ENCODE measurements at regions not wholly inside any gene's neighbourhood (a gene's known extent, or its start where the extent isn't known, plus 50 kb on each side); places are given as distances from the start of the nearest gene placed in this dataset.
A peak's percentile ranks its signal among the peaks of the same experiment; 100 is the strongest.
"Not testable (repeated sequence)": the region's sequence is repeated elsewhere in the genome, so short reads cannot be mapped to it uniquely, and the experiment has no call there.

DNA sequence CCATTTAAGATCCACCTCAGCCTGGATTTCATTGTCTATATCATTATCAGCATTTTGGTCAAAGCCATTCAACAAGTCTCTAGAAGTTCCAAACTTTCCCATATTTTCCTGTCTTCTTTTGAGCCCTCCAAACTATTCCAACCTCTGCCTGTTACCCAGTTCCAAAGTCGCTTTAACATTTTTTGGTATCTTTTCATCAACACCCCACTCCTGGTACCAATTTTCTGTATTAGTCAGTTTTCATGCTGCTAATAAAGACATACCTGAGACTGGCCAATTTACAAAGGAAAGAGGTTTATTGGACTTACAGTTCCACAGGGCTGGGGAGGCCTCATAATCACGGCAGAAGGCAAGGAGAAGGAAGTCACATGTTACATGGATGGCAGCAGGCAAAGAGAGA lies 982.9 kb downstream of the TAF11L14 start:
- DNase-seq: not testable (repeated sequence)

DNA sequence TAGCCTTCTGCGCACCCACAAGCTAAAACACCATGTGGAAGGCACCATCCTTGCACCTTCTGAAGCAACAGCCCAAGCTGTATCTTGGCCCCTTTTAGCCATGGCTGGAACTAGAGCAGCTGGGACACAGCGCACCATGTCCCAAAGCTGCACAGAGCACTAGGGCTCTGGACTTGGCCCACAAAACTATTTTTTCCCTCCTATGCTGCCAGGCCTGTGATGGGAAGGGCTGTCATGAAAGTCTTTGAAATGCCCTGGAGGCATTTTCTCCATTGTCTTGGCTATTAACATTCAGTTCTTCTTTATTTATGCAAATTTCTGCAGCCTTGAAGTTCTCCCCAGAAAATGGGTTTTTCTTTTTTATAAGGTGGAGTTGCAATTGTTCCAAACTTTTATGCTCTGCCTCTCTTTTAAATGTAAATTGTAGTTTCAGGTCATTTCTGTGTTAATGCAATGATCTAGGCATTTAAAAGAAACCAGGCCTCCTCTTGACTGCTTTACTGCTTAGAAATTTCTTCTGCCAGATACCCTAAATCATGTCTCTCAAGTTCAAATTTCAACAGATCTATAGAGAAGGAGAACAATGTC lies 996.3 kb downstream of the TAF11L14 start:
- DNase-seq: no peak

DNA sequence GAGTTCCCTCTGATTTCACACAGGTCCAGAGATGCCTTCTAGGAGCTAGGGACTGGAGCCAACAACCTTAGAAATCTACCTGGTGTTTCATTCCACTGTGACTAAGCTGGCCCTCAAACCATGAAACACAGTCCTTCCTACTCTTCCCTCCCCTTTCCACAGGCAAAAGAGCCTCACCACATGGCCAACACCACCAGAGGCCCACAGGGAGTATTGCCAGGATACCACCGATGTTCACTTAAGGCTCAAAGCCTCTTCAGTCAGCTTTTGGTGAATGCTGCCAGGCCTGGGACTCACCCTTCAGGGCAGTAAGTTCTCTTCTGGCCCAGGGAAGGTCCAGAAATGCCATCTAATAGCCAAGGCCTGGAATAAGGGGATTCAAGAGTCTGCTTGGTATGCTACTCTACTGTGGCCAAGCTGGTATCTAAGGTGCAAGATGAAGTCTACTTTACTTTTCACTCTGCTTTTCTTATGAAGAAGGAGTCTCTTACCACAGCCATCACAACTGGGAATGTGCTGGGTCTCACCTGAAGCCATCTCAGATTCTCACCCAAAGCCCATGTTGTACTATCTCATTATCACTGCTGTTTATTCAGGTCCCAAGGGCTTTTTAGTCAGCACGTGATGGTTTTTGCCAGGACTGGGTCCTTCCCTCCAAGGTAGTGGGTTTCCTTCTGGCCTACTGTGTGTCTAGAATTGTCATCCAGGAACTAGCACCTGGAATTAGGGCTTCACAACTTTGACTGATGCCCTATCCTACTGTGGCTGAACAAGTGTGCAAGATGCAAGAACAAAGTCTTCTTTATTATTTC lies 1018.4 kb downstream of the TAF11L14 start:
- DNase-seq: no peak

DNA sequence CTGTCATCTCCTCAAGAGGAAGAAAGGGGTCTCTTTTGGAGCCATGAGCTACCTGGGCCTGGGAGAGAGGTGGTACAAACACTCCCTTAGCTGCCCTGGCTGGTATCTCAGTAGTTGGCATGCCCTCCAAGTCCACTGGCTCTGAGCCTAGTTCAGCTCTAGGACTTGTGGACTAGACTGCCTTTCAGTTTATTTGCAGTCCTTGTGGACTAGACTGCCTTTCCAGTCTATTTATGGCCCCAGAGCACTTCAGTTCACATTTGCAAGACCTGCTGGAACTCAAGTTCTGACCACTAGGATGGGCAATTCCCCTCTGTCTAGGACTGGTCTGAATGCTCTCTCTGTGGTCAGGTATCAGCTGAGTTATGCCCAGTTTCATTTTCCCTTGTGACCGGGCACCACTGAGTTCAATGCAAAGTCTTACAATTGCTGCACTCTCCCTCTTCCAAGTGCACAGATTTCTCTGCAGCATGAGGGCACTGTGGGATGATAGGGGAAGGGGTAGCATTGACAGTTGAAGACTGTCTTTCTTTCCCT lies 1019.0 kb downstream of the TAF11L14 start:
- DNase-seq: no peak

- no peak for DNase-seq
These were observed 1026.3 kb downstream of the TAF11L14 start for GRCh38 chr5:18660511-18660910.

- DNase-seq: no peak
These were observed 1028.0 kb downstream of the TAF11L14 start for GRCh38 chr5:18662231-18662630.

GRCh38 chr5:18674212-18674611 lies 1040.0 kb downstream of the TAF11L14 start:
- not testable (repeated sequence) for DNase-seq

GRCh38 chr5:18675041-18675440 lies 1040.8 kb downstream of the TAF11L14 start:
- no peak for DNase-seq

DNA sequence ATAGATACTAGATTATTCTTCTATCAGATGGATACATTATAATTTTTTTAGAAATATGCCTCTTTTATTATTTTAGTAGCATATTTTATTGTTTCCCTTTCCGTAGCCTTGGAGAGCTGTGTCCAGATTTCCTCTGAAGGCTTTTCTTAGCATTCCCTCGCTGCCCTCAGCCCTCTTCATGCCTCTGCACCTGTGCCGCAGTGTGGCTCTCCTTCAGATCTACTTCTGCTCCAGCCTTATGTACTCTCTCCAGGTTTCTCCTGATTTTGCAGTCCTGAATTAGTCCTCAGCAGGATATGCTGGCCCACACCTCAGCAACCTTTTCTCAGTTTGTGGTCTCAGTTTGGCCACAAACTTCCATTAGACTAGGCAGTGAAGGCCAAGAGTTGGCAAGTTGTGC lies 1052.0 kb downstream of the TAF11L14 start:
- no peak for DNase-seq

- no peak for DNase-seq
These were observed 1053.2 kb downstream of the TAF11L14 start for GRCh38 chr5:18687429-18687828.

DNA sequence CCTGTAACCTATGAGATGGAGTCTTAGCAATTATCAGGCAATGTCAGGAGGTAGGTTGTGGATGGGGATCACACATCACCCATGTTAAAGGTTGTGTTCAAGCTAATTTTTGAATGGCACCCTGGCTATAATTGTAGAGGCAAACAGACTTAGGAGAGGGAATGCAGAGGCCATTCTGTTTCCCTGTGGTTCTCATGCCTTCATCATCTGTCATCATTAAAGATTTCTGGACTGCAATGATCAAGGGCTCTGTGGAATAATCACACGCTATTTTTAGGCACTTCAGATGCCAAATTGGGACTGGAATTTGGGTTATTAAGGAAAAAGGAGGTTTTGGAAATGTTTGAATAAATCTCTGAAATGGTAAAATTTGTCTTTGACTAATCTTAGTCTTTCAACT lies 1065.4 kb downstream of the TAF11L14 start:
- DNase-seq: no peak

DNA sequence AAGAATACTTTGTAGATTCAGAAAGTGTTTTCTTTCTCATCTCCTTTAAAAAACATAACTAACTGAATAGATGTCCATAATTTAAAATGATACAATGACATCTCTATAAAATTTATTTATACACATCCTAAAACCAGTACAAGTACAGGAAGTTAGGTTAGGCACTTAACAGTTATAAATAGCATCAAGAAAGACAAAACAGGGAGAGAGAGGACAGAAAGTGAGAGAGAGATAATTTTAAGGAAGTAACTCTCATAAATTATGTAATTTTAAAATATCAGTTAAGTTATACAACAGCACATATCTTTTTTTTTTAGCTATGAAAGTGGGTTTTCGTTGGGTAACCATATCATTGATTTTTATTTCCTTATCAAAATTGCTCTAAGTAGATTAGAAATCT lies 1068.6 kb downstream of the TAF11L14 start:
- DNase-seq: no peak

DNA sequence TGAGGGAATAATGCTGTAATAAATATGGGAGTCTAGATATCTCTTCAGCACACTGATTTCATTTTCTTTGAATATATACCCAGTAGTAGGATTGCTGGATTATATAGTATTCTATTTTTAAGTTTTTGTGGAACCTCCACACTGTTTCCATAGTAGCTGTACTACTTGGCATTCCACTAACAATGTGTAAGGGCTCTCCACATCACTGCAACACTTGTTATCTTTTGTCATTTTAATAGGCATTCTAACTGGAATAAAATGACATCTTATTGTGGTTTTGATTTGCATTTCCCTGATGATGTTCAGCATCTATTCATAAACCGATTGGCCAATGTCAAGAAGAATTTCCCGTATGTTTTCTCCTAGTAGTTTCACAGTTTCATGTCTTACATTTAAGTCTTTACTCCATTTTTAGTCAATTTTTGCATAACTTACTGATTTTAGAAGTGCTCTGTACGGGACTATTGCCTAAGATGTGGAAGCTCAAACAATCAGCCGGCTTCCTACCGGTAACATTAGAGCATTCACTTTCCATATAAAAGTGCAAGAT lies 1078.8 kb downstream of the TAF11L14 start:
- DNase-seq: no peak

DNA sequence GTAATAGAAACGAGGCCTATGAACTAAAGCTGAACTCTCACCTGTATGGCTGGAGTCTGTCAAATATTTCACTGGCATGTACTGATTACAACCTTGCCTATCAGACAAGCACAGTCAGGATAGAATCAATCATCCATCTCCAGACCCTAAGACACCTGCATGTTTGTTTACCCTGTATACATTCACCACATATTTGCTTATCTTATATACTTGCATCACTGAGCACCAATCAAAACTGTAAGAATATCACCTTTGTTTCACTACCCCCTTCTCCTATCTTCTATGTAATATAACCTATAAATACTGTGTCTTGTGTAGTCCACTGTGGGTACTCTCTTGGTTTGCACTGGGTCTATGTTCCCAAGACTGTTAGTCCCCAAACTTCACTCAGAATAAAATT lies 1085.7 kb downstream of the TAF11L14 start:
- DNase-seq: no peak

- no peak for DNase-seq
These were observed 1098.6 kb downstream of the TAF11L14 start for GRCh38 chr5:18732556-18733479.

GRCh38 chr5:18736051-18736398 lies 1101.8 kb downstream of the TAF11L14 start:
- no peak for DNase-seq

- not testable (repeated sequence) for DNase-seq
These were observed 1102.5 kb downstream of the TAF11L14 start for GRCh38 chr5:18736736-18737135.

DNA sequence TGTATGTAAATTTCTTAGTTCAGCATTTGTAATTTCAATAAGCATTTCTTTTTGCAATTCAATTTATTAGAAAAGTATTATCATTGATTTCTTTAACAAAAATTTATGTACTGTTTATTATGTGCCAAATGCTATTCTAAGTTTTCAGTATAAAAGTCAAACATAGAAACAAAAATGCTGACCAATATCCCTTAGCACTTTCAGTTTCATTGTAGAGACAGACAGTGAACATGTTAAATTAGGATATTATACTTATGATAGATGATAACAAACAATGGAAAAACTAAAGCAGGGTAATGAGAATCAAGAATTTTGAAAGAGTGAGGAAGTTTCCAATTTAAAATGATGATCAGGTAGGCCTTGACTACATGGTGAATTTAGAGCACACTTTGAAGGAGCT lies 1106.0 kb downstream of the TAF11L14 start:
- DNase-seq: no peak

DNA sequence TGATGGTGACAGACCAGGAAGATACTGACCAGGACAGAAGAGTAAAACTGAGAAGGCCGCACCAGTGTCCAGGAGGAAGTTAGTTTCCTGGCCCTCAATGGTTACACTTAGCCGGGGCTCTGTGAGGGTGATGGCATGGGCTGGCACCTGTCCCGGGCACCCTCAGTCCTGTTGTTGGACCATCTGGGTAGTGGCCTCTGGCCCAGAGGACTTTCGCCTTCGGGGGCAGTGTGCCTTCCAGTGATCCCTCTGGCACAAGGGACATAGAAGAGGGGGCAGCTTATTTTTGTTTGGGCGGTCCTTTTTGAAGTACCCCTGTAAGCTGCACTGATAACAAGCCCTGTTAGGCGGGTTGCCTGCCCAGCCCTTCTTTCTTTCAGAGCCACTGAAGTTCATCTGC lies 1108.6 kb downstream of the TAF11L14 start:
- no peak for DNase-seq

DNA sequence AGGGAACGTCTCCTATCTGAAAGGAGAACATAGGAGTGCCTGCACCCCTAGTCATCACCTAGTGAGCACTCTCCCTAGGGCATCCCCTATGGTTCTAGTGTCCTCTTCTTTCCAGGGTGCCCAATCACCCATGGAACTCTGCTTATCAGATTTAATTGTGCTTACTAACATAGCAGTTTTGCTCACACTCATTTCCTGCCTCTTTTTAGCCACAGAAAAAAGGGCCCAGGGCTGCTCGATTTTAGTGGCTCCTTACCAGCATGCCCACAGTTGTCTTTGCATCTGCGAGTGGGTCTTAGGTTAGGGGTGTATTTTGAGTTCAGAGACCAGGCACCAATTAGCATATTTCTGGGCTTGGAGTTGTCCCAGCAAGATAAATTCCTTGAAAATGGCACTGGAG lies 1110.2 kb downstream of the TAF11L14 start:
- DNase-seq: no peak

DNA sequence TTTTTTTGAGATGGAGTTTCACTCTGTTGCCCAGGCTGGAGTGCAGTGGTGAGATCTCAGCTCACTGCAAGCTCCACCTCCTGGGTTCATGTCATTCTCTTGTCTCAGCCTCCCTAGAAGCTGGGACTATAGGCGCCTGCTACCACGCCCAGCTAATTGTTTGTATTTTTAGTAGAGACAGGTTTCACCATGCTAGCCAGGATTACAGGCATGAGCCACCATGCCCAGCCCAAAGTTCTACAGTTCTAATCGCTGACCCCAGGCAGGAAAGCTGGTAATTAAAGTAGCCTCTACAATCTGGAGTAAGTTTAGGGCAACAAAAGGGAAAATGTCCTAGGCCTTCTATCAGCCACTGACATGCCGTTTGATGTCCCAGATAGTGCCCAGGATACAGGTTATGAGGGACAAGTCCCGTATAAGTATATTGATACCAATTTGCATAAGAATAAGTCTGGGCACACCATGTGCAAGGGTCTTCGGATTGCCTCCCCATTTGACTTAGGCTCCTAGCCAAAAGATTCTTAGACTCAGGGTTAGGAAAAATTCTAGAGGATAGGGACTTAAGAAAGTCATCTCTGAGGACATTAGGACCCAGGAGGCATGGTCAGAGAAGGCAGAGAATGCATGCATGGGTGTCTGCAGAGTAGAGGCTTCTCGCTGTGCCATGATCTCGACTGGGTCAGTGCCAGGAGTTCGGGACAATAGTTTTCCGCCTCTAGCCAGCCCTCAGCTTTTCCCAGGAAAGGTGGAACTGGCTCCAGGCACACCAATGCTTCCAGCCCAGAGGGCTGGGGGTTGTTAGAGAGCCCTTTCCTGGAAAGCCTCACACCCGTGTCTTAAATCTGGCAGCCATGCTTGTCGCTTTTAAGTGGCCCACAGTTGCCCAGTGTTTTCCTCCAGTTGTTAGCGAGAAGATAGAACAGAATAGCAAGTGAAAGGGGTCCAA lies 1111.1 kb downstream of the TAF11L14 start:
- DNase-seq: peak in 1 of 2 experiments; percentile 9

All from activated CD4-positive, alpha-beta T cell treated with anti-CD3 and anti-CD28 coated beads, Interleukin-2, amount 50 U/mL, for 4 hours (primary cell).